Fibroblast of skin of back (primary cell): ENCODE measurements at regions not wholly inside any gene's neighbourhood (a gene's known extent, or its start where the extent isn't known, plus 50 kb on each side); places are given as distances from the start of the nearest gene placed in this dataset.
A peak's percentile ranks its signal among the peaks of the same experiment; 100 is the strongest.
"Not testable (repeated sequence)": the region's sequence is repeated elsewhere in the genome, so short reads cannot be mapped to it uniquely, and the experiment has no call there.

Experiments
- DNase-seq: peaks from one replicate; pipeline ENCODE4 v3.0.0-alpha.2; 2013

DNA sequence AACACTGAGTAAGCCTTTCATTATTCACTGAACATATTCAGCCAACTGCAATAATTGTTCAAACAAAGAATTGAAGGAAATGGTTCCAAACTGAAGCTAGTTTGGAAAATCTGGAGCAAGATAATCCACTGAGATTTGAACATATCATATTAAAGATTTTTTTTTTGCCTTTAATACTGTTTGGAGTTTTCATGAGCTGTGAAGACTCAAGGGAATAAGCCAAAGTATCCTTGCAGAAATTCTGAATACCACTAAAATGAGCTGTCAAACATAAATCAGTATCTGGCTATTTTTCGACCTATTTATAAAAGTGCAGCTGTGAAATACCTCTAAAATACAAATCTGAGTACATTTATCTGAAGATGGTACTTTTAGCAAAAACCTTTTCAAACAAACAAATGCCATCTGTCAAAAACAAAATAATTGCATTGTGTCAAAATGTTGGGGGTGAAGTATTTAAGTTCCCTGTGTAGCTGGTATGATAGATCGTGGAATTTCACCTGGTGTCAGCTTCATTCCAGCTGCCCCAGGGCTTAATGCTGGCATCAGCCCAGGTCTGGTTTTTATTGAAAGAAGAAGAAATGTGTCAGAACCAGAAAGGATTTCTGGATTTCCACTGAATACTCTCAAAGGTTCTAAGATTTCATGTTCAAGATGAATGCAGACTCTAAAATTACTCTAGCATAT is 149.0 kb upstream of the GRAMD2B start:
- DNase-seq: peak; percentile 2

DNA sequence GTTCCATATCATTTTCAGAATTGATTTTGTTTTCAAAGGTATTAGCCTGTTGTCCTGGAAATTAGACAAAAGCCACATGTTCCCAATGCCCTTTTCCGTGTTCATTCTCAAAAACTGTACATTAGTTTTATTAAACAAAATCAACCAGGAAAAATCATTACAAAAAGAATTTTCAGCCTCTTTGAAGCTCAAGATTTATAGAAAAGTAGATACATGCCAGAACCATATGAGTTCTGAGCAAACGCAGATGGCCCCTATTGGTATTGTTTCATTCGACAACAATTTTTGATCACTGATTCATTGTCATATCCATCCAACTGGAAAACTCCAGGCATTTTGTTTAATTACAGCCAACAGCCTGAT is 148.5 kb upstream of the GRAMD2B start:
- no peak for DNase-seq

DNA sequence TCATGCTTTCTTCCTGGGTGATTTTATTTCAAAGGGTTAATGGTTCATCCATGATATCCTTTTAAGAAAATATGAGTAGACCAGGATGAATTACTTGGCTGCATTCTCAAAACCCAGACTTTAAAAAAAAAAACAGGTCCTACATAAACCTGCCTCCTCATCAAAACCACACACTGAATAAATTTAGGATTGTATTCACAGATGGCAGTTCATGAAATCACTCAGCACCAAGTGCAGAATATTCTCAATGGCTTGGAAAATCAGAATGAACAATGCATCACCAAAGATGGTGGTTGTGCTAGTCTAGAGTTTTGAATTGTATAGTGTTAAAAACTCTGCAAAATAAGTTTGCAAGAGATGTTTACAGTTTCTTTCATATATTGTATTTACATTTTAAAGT is 145.4 kb upstream of the GRAMD2B start:
- DNase-seq: no peak

DNA sequence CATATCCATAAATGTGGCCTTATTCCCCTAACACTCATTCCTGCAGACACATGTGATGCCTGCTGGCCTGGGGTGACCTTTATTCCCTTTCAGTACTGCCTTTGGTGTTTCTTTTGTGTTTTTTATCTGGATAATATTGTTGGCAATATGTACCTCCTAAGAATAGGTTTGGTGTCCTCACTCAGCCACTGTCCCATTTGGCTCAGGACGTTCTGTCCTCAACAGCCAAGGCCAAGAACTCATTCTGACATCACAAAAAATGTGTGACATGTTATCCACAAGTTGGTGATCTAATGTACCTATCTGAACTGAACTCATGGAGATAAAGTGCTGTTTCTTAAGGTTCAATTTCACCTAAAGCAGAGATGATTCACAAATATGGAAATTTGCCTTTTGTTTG is 142.9 kb upstream of the GRAMD2B start:
- DNase-seq: no peak

DNA sequence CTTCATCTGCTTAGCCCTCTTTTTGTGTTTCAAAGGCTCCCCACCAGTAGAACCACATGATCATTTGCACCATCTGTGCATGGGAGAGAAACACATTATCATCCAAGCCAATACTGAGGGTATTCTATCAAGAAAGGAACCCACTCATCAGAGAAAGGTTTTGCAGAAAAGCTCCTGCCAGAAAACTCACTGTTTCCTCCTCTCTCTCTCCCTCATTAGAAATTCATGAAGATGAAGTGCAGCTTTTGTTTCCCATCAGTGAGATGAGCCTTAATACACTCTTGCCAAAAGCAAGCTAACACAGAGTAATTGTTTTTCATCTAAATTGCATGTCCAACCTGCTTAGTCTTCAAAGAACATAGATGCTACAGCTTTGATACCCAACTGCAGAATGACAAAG is 142.4 kb upstream of the GRAMD2B start:
- DNase-seq: no peak

DNA sequence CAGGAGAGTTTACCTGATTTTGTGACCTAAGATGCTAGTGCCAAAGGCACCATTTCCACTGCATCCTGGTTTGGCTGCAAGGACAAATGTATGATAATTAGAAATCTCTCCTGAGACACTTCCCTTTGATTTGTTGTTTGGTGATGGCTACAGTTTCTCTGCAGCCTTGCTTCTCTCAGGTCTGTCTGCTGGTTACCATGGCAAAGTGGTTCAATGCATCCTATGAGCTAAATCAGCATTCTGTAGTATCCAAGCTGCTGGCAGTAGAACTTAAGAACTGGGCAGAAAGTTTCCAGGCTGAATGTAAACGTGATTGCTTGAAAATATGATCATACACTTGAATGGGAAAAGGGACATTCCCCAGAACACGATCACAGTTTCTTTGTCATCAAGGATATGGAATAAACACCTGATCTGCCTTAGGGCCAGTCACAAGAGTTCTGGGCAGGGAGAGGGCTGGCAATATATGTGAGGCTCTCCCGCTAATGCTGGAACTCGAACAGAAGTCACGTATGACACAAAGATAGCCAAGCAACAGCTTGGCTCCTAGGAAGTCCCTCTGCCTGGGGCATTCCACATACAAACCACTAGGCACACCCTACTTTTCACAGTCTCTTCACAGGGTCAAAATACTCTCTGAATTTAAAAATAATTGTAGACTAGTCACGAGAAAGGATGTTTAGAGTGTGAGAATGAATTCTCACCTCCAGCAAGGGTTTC is 138.1 kb upstream of the GRAMD2B start:
- DNase-seq: no peak

DNA sequence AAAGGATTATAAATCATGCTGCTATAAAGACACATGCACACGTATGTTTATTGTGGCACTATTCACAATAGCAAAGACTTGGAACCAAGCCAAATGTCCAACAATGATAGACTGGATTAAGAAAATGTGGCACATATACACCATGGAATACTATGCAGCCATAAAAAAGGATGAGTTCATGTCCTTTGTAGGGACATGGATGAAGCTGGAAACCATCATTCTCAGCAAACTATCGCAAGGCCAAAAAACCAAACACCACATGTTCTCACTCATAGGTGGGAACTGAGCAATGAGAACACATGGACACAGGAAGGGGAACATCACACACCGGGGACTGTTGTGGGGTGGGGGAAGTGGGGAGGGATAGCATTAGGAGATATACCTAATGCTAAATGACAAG is 127.1 kb upstream of the GRAMD2B start:
- not testable (repeated sequence) for DNase-seq

DNA sequence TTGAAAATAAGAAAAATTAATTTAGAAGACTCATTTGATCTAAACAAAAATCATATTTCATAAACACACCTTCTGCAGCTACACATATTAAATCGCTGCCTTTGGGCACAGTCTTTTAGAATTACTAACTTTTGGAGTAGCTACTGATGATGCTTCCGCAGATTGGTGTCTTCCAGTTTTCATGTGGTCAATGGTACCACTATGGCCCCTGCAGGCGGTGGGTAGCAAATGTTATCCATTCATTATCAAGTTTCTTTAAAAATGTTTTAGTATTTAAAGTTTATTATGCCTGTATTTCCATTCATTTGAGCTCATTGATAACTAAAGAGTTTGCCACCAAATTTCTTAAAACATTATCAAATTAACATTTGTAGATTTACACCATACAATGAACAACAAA is 122.9 kb upstream of the GRAMD2B start:
- no peak for DNase-seq

DNA sequence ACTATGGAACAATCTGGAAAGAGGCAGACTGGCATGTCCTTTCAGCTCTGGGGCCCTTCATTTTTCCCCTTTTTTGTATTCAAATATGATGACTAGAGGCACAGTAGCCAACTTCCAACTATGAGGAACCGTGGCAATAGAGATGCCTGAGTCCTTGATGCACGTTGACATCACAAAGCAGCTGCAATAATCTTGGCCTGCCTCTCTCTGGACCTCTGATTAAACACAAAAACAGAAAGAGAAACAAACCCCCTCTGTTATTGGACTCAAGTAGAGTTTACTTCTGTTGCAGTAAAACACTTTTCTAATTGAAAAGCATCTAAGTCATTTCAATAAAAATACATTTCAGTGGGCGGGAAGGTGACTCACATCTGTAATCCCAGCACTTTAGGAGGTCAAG is 122.2 kb upstream of the GRAMD2B start:
- peak; percentile 7 for DNase-seq

DNA sequence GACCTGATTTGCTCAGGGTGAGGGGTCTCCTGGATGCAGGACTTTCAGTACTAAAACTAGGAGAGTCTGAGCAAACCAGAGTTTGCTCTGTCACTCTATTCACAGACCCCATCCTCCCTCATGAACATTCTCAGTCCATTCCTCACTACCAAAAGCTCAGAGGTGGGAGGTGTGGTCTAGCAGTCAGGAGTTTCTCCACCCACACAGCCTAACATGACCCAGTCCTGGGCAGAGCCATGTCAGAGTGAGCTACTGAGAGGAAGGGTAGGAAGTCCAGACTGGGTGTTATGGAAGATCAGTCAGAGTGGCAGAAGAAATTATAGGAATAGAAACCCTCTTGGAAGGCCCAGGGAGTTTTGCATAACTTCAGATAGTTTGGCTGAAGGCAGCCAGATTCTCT is 113.3 kb upstream of the GRAMD2B start:
- DNase-seq: peak; percentile 2

DNA sequence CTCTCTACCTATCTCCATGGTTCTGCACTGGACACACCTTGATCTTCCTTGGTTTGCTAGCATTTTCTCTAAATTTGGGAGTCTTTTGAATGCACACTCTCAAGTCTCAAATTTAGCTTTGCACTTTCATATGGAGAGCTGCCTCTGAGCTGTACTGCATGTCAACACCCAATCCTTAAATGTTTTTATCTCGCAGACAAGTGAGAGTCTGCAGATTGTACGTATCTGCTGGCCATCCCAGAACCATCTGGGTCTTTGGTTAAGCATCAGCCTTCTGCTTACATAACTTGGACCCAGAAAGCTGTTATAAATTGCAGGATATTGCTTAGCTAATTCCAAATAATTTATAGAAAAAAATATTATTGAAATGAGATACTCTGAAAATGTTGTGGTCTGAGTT is 111.4 kb upstream of the GRAMD2B start:
- DNase-seq: no peak

DNA sequence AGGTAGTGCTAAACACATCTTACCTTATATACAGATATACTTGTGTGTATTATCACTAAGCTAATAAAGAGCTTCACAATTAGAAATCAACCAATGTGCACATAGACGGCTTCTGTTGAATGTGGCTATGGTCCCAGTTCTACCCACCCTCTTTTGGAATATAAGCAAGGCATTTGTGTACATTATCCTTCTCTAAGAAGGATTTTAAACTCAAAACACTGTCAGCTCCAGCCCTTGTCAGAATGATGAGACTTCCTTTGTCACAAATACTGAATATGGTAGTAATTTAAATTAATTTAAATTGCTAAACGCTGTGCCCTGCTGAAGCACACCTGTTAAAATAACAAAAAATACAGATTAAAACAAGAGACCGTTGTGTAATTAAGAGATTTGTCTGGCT is 107.9 kb upstream of the GRAMD2B start:
- DNase-seq: no peak

DNA sequence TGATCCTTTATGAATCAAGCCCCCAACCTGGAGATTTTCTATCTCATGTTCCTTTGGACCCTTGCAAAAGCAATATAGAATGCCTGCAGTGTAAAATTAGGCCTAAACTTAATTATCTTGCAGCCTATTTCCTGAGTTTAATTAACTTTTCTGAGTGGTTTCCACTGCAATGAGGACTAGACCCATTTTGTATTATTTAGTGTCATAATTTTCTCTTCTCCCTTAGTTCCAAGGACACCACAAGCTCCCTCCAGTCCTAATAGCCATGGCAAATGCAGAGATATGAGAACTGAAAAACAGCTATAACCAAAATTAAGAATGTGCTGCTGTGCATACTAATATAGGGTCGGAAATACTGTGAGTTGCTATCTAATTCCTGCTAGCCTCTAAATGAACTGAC is 90.9 kb upstream of the GRAMD2B start:
- no peak for DNase-seq

DNA sequence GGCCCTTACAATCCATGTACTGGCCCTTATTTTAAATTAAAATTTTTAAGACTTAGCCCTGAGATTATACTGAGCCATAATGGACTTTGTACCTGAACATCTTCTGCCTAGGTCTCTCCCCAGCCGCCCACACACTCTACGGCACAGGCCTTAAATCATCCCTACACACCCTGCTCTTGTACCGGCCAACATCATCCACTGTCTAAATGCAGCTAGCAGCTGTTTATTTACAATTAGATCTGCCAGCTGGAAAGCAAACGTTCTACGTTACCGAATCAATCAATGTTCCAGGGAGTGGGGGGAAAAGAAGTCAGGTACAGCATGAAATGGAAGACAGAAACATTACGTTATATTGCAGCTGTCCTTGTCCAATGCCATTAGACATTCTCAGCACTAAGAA is 88.4 kb upstream of the GRAMD2B start:
- DNase-seq: no peak

DNA sequence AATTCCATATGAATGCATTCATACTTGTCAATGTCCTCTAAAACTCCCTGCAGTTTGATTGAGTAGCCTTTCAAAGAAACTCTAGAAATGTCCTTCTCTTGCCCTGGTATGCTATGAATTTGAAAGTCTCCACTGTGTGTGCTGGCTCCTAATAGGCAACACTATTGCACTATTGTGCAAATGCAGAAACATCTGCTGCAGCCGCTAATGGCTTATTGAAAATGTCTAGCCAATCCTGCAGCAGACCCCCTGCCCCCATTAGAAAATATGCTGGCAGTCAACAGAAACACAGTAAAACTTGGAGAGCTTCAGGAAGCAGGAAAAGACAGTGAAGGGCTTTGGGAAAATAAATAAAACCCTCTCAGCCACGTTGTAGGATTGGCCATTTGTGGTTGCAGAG is 87.3 kb upstream of the GRAMD2B start:
- peak; percentile 28 for DNase-seq

DNA sequence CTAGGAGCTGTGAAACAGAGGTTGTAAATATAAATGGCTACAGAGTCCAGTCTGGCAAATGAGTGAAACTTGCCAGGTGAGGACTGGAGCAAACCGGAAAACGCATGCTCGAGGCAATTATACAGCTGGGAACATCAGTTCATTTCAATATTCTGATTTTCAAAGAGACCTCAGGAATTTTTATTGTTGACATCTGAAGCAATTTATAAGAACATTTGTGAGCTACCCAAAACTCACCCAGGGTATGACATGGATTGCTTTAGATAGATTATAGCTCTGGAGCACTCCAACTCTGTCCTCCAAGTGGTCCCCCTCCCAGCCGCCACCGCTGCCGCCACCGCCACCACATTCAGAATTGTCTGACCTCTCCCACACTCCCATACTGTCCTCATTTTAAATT is 84.6 kb upstream of the GRAMD2B start:
- DNase-seq: no peak

DNA sequence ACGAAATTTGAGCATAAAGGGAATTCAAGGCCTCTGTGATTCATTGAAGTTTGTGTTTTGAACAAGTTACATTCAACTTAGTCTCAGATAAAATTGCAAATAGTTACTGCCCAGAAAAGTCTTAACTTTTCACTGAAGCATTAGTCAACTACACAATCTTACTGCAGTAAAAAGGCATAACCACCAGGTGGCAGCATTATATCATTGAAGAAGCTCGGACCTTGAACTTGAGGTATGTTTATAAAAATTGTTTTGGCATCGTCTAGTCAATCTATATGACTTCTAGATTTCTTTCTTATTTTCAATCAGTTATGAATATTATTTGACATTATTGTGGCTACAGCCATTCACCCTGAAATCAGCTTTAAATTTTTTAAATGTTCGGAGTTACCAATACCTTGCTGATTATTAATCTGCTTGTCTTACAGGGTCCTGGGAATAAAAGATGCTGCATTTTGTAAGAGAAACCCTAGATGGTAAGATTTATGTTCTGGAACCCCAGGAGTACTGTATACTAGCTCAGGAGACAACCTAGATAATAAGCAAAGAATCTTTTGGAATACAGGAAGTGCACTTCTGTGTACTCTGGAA is 83.9 kb upstream of the GRAMD2B start:
- DNase-seq: peak; percentile 73

DNA sequence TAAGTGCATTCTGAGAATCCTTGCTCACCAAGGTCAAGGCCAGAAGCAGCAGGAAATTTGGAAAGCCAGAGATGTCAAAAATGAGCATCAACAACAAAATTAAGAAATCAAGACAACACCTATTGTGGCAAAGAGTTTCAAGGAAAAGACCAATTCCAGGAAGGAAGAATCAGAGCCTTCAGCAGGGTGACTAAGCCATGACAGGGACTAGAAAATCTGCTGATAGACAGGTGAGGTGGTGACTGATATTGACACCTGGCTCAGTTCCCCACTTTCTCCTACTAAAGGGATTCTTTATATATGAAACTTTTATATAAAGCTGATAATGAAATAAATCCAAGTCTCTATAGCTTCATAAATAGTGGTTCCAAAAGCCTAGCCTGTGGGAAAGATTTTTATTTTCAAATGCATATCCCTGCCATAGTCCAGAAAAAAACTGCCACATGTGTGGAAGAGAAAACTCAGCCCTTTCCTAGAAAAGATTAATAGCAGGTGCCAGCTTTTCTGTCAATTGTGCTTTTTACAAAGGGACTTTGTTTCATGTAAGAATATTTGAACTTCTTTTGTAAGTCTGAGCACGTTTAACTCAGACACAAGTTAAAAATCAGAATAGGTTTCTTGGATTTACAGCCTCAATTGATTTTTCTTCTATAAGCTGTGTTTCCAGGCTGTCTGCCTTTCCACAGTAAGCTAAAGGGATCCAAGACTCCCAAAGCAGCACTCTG is 81.1 kb upstream of the GRAMD2B start:
- DNase-seq: no peak

DNA sequence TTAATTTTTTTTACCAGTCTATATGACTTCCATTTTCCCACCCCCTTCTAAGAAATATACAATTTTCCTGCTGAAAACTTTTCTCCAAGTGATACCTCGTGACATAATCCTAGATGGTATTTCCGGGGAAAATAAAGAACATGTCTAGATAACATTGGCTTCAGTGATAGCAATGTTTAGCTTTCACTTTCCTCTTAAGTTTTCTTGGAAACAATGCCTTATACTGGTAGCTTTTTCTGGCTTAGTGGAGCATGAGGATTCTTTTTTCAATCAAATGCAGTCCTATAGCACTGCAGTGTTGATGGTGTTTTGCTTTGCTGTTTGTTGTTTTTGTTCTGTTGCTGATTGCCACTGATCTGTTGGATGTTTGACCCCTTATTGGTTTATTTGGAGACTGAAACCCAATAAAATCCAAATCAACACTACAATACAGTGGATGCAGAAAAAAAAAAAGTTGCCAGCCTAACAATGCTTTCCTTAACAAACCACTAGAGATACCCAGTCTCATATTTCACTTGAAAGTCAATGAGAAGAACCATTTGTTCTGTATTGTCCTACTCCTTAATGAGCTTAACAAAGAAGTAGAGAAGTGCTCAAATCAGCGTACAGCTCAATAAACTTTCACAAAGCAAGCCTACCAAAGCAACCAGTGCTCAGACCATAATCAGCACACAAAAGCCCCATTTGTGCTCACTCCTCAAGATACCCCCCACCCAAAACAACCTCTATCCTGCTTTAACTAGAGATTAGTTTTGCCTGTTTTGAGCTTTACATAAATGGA is 74.2 kb upstream of the GRAMD2B start:
- DNase-seq: no peak

DNA sequence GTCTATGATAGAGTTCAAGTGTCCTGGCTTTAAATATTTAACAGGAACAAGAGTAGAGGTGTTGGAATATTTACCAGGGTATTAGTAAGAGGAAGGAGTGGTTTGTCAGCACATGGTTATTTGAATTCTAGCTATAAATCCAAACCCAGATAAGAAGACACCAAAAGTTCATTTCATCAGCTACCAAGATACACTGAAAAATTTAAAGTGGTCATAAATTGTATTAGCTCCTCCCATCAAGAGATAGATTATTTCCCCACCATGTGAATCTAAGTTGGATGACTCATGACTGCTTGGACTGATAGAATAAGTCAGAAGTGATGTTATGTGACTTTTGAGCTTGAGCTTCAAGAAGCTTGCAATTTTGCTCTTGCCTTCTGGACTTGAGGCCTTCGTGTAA is 72.1 kb upstream of the GRAMD2B start:
- peak; percentile 83 for DNase-seq

DNA sequence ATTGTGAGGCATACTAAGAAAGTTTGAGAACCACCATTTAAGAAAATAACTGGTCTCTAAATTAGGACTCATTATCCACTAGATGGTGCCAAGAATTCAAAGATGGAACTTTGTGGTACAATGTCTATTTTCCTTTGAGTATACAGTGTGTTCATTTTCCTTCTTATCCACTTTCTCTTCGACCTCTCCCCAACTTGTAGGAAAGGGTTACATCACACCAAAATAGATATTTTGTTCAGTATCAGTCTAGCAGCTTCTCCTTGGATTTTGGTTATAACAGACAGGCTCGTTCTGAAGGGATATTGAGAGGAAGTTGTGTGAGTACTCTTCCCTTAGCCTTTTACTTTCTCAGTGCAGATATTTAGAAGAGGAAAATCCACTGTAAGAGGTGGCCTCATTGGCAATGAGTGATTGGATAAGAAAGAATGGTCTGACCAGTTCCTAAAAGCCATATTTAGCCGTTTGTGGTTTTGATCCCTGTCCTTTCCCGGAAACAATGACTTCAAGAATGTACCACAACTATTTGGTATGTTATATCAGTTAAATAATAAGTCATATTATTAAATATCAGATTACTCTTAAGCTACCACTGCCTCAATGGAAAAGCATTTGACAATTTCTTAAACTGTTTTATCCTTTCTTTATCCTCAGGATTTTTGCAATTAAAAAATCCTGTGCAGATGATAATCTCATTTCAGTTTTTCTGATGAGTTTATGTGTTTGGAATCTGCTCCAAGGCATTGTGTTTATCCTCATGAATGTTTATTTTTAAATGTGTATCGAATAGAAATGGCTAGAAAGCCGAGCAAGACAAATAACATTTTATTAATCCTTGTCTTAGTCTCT is 69.0 kb upstream of the GRAMD2B start:
- DNase-seq: peak; percentile 99
